Thymus (tissue), 11 donors: ENCODE measurements at regions not wholly inside any gene's neighbourhood (a gene's known extent, or its start where the extent isn't known, plus 50 kb on each side); places are given as distances from the start of the nearest gene placed in this dataset.
"Not testable (repeated sequence)": the region's sequence is repeated elsewhere in the genome, so short reads cannot be mapped to it uniquely, and the experiment has no call there.

Source experiments
- DNase-seq, 9 donors: peaks; one replicate each; pipeline ENCODE4 v3.0.0-alpha.2; 2013; ENCODE audit warnings: low spot score in 9 of 9, low read depth in 6 of 9, missing footprints in 1 of 9
- H3K27ac ChIP-seq, 2 donors: one replicate each; pipeline ENCODE4 v1.5.1; 2013; ENCODE audit warnings: control low read depth in 1 of 2, low read depth in 1 of 2, low read length in 1 of 2, mild to moderate bottlenecking in 1 of 2, moderate library complexity in 1 of 2
- H3K27me3 ChIP-seq, 2 donors: one replicate each; pipeline ENCODE4 v1.5.1; 2013; ENCODE audit warnings: low read length in 1 of 2; ENCODE audit not compliant: control insufficient read depth in 2 of 2, insufficient read depth in 1 of 2
- H3K36me3 ChIP-seq, 2 donors: one replicate each; pipeline ENCODE4 v1.5.1; 2013; ENCODE audit warnings: low read length in 1 of 2, mild to moderate bottlenecking in 1 of 2, moderate library complexity in 1 of 2; ENCODE audit not compliant: control insufficient read depth in 2 of 2, insufficient read depth in 2 of 2
- H3K4me1 ChIP-seq, 2 donors: one replicate each; pipeline ENCODE4 v1.5.1; 2013; ENCODE audit warnings: low read length in 2 of 2; ENCODE audit not compliant: control insufficient read depth in 2 of 2, insufficient read depth in 2 of 2
- H3K4me3 ChIP-seq, 2 donors: one replicate each; pipeline ENCODE4 v1.5.1; 2013; ENCODE audit warnings: low read length in 2 of 2, control low read depth in 1 of 2, mild to moderate bottlenecking in 1 of 2
- H3K9me3 ChIP-seq, 2 donors: one replicate each; pipeline ENCODE4 v1.5.1; 2013; ENCODE audit warnings: low read length in 1 of 2, mild to moderate bottlenecking in 1 of 2; ENCODE audit not compliant: control insufficient read depth in 2 of 2, insufficient read depth in 1 of 2
- WGBS: extraction: QIAGEN DNeasy Blood & Tissue Kit; methylation state at CpG from one replicate; pipeline ENCODE4 v1.1.7; 2013; 5-methylcytosine and 5-hydroxymethylcytosine counted together
- donor health status: healthy.

DNA sequence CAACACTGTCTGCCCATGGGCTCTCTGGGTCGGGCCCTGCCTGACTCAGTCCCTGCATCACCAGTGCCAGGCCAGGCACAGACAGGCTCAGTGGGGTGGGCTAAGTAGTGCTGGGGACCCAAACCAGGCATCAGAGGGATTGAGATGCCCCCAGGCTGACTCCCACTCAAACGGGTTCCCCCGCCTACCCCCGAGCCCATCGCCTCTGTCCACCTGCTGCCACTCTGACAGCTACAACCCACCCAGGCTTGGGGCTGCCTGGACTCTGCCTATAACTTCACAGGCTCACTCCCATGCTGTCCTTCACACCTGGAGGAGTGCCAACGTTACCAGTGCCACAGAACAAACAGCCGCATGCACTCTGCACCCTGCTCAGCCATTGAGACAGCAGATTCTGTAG lies 186.1 kb upstream of the FOXD4L5 start:
- 87% methylated on average over 7 of the region's 7 CpGs for WGBS
- H3K4me1 ChIP-seq, result not testable (repeated sequence)

GRCh38 chr9:65466911-65467734 lies 182.1 kb upstream of the FOXD4L5 start:
- not testable (repeated sequence) for DNase-seq, H3K36me3 ChIP-seq

More for the DNA sequence above, 186.1 kb upstream of the FOXD4L5 start:
- H3K9me3 ChIP-seq, H3K4me3 ChIP-seq, H3K27ac ChIP-seq, H3K36me3 ChIP-seq, H3K27me3 ChIP-seq, DNase-seq: not testable (repeated sequence)

GRCh38 chr9:65465246-65465895 lies 180.4 kb upstream of the FOXD4L5 start:
- not testable (repeated sequence) for H3K4me1 ChIP-seq, H3K27me3 ChIP-seq, H3K9me3 ChIP-seq, DNase-seq, H3K27ac ChIP-seq, H3K4me3 ChIP-seq, H3K36me3 ChIP-seq
- 95% methylated on average over 17 of the region's 17 CpGs for WGBS

More at GRCh38 chr9:65466911-65467734, 182.1 kb upstream of the FOXD4L5 start:
- H3K27me3 ChIP-seq, H3K4me3 ChIP-seq, H3K4me1 ChIP-seq, H3K27ac ChIP-seq, H3K9me3 ChIP-seq: not testable (repeated sequence)
- 94% methylated on average over 54 of the region's 55 CpGs for WGBS

DNA sequence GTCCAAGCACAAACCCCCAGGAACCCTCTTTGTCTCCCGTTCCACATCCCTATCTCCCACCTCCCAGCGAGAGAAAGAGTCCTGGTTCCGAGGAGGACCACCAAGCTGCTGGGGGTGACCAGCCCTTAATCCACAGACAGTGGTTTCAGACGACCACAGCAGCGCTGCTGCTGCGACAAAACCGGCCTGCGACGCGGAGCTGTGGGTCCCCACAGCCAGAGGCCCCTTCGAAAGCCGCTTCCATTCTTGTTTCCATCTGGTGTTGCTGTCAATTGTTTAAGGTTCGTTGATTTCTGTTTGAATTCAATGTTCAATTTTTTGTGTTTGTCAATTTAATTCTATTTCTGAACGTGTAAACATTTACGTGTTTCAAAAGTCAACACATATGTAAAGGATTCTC lies 177.5 kb upstream of the FOXD4L5 start:
- peaks cover 5 to 17% of the 10 kb centered on the region in 2 donors for H3K9me3 ChIP-seq
- 90% methylated on average over 15 of the region's 15 CpGs for WGBS

GRCh38 chr9:65459756-65460320 lies 174.8 kb upstream of the FOXD4L5 start:
- Histone ChIP-seq H3K4me3 (no peak overlapping the region), H3K36me3 (no peaks in the 10 kb centered on the region), H3K27ac (no peak overlapping the region), H3K27me3 (no peaks in the 10 kb centered on the region), H3K4me1 (no peaks in the 10 kb centered on the region), H3K9me3 (peaks cover 5 to 23% of the 10 kb centered on the region in 2 donors)
- 90% methylated on average over 11 of the region's 11 CpGs for WGBS
- DNase-seq, result no peak

More for the DNA sequence above, 177.5 kb upstream of the FOXD4L5 start:
- not testable (repeated sequence) for H3K27me3 ChIP-seq, H3K36me3 ChIP-seq, H3K27ac ChIP-seq, H3K4me3 ChIP-seq, H3K4me1 ChIP-seq, DNase-seq

- Histone ChIP-seq H3K27me3 (no peaks in the 10 kb centered on the region), H3K27ac (no peak overlapping the region), H3K36me3 (no peaks in the 10 kb centered on the region), H3K4me1 (no peaks in the 10 kb centered on the region), H3K9me3 (peaks cover 5 to 26% of the 10 kb centered on the region in 2 donors), H3K4me3 (no peak overlapping the region)
- WGBS, result 96% methylated on average over 10 of the region's 10 CpGs
- DNase-seq, result no peak
Measured at GRCh38 chr9:65458992-65459391, 174.0 kb upstream of the FOXD4L5 start.

DNA sequence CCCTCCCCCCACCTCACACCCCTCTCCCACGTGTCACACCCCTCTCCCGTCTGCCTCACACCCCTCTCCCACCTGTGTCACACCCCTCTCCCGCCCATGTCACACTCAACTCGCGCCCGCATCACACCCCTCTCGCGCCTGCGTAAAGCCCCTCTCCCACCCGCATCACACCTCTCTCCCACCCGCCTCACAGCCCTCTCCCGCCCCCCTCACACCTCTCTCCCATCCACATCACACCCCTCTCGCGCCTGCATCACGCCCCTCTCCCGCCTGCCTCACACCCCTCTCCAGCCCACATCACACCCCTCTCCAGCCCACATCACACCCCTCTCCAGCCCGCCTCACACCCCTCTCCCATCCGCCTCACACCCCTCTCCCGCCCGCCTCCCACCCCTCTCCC lies 173.5 kb upstream of the FOXD4L5 start:
- 92% methylated on average over 20 of the region's 20 CpGs for WGBS
- Histone ChIP-seq H3K9me3 (peaks cover 5 to 26% of the 10 kb centered on the region in 2 donors), H3K36me3 (no peaks in the 10 kb centered on the region), H3K4me3 (no peak overlapping the region), H3K27ac (no peak overlapping the region), H3K4me1 (no peaks in the 10 kb centered on the region), H3K27me3 (no peaks in the 10 kb centered on the region)
- DNase-seq, result no peak

DNA sequence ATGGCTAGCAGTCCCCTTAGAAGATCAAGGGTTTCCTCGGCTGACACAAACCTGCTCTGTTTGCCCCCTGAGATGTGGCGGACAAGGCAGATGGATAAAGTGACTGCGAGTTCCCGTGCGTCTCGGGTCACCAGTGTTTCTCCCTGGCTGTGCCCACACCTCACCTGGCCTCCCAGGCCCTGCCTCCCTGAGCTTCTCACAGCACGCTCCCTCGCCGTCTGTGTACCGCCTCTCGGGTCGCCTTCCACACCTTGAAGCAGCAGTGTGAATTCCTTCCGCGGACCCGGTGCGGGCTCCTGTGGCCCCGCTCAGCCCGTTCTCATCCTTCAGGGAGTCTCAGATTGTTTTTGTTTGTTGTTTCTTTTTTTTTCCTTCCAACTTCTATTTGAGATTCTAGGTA lies 172.0 kb upstream of the FOXD4L5 start:
- not testable (repeated sequence) for H3K4me1 ChIP-seq, H3K27me3 ChIP-seq, H3K36me3 ChIP-seq, H3K4me3 ChIP-seq, DNase-seq, H3K27ac ChIP-seq
- WGBS, result 94% methylated on average over 18 of the region's 18 CpGs
- H3K9me3 ChIP-seq, result peaks cover 5 to 26% of the 10 kb centered on the region in 2 donors
